ENCODE measurements at regions not wholly inside any gene's neighbourhood (a gene's known extent, or its start where the extent isn't known, plus 50 kb on each side); places are given as distances from the start of the nearest gene placed in this dataset.

- TF ChIP-seq CTCF (IDR thresholded peaks at IDR 0.05), result no peak
- TF ChIP-seq POLR2A (IDR thresholded peaks at IDR 0.05), result no peak
These were observed 343.9 kb downstream of the DYSF start for GRCh38 chr2:71797035-71797810.
